ENCODE measurements at regions not wholly inside any gene's neighbourhood (a gene's known extent, or its start where the extent isn't known, plus 50 kb on each side); places are given as distances from the start of the nearest gene placed in this dataset.
A peak's percentile ranks its signal among the peaks of the same experiment; 100 is the strongest.

- Histone ChIP-seq H3F3A (replicated peaks; ENCODE audit: insufficient read depth) (peaks cover 17% of the 10 kb centered on the region), H3K4me3 (ENCODE audit: low read depth in 2 of 2, low read length in 1 of 2) (no peak overlapping the region), H3K4me2 (no peak overlapping the region), H3K27ac (ENCODE audit: low read depth in 2 of 2, low read length in 1 of 2) (peak overlapping the region in 1 of 2 experiments; percentile 54; a peak in 3 of 4 replicates), H4K20me1 (ENCODE audit: insufficient read depth) (no peaks in the 10 kb centered on the region), H3K9ac (no peak overlapping the region), H3K9me3 (no peaks in the 10 kb centered on the region), H3K4me1 (ENCODE audit: control insufficient read depth in 1 of 2, insufficient read depth in 2 of 2, low read depth in 1 of 2, low read length in 1 of 2) (peaks cover 0 to 3% of the 10 kb centered on the region in 2 experiments; a peak in 2 of 4 replicates), H3K9me2 (no peaks in the 10 kb centered on the region), H3K27me3 (ENCODE audit: insufficient read depth) (no peaks in the 10 kb centered on the region), H3K36me3 (replicated peaks in 1 of 2; ENCODE audit: control insufficient read depth in 1 of 2, insufficient read depth in 2 of 2, low read length in 1 of 2) (no peaks in the 10 kb centered on the region), H2AFZ (ENCODE audit: low read depth) (no peak overlapping the region), H3K79me2 (ENCODE audit: insufficient read depth) (no peaks in the 10 kb centered on the region)
- DNase-seq, result no peak
- ChIA-PET POLR2A (no interaction called here), CTCF (no interaction called here)
- no peak for TF ChIP-seq CHD2 (IDR thresholded peaks at IDR 0.05; ENCODE audit: low read length, partially characterized antibody)
- TF ChIP-seq FOSL2 (IDR thresholded peaks at IDR 0.05; ENCODE audit: borderline replicate concordance, low read depth), result no peak
- TF ChIP-seq EZH2phosphoT487 (IDR thresholded peaks at IDR 0.05; ENCODE audit: borderline replicate concordance, low read depth), result no peak
- TF ChIP-seq NFIC (IDR thresholded peaks at IDR 0.05; ENCODE audit: borderline replicate concordance), result no peak
These were observed 141.1 kb upstream of the NAV3 start for GRCh38 chr12:77689510-77690086.

DNA sequence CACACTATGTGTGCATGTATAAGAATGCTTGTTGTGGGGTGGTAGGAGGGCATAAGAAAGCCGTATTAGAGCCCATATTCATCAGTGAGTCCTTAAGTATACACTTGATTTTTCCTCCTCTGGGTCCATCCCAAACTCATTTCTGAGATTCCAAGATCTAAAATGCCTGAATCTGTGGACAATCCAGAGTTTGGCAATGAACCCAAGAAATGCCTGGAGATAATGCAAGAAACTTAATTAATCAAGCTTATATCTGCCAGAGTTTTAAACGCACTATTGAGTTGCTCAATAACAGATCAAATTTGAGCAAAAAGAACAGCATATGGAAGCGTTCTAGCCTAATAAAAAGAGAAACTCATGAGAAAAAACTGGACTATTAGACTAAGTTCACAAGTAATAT, 143.4 kb upstream of the NAV3 start:
- CTCF ChIA-PET, result no interaction called here
- Histone ChIP-seq H3K79me2 (ENCODE audit: insufficient read depth) (no peaks in the 10 kb centered on the region), H3K27ac (ENCODE audit: low read depth in 2 of 2, low read length in 1 of 2) (peak overlapping the region; percentile 6 to 55; a peak in 1 of 4 replicates), H3F3A (replicated peaks; ENCODE audit: insufficient read depth) (peaks cover 17% of the 10 kb centered on the region), H3K36me3 (replicated peaks in 1 of 2; ENCODE audit: control insufficient read depth in 1 of 2, insufficient read depth in 2 of 2, low read length in 1 of 2) (no peaks in the 10 kb centered on the region), H3K9me3 (no peaks in the 10 kb centered on the region), H3K9ac (no peak overlapping the region), H3K27me3 (ENCODE audit: insufficient read depth) (no peaks in the 10 kb centered on the region), H4K20me1 (ENCODE audit: insufficient read depth) (no peaks in the 10 kb centered on the region), H3K4me1 (ENCODE audit: control insufficient read depth in 1 of 2, insufficient read depth in 2 of 2, low read depth in 1 of 2, low read length in 1 of 2) (peaks cover 0 to 5% of the 10 kb centered on the region in 2 experiments; a peak in 2 of 4 replicates), H3K4me3 (ENCODE audit: low read depth in 2 of 2, low read length in 1 of 2) (no peak overlapping the region), H3K9me2 (no peaks in the 10 kb centered on the region), H3K4me2 (peak overlapping the region; percentile 15), H2AFZ (ENCODE audit: low read depth) (no peak overlapping the region; the same call in 1 of the 2 replicates)
- POLR2A ChIA-PET, result no interaction called here
- no peak for DNase-seq
- TF ChIP-seq FOXJ3 (CRISPR knock-in tag; IDR thresholded peaks at IDR 0.05), result no peak
- TF ChIP-seq, protein P1, sequence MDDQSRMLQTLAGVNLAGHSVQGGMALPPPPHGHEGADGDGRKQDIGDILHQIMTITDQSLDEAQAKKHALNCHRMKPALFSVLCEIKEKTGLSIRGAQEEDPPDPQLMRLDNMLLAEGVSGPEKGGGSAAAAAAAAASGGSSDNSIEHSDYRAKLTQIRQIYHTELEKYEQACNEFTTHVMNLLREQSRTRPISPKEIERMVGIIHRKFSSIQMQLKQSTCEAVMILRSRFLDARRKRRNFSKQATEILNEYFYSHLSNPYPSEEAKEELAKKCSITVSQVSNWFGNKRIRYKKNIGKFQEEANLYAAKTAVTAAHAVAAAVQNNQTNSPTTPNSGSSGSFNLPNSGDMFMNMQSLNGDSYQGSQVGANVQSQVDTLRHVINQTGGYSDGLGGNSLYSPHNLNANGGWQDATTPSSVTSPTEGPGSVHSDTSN (IDR thresholded peaks at IDR 0.05), result no peak
- WGBS (ENCODE audit: low lambda C conversion rate), result 45% methylated on average over 3 of the region's 3 CpGs

DNA sequence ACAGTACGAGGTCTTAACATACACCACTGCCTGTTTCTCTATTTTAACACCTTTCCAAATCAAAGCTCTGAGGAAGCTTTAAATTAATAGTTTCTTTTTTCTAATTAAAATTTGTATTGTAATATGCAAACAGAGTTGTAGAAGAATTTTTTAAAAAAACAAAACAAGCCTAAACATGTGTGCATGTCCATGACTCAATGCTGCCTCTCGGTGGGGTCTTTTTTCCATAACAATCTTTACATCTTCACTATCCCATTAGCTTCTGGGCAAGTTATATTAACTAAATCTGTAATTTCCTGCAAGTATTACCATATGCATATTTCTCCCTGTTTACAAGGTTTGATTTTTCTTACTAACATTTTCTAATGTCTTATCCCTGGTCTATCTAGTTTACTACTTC, 143.9 kb upstream of the NAV3 start:
- ChIA-PET CTCF (no interaction called here), POLR2A (no interaction called here)
- Histone ChIP-seq H3K4me3 (ENCODE audit: low read depth in 2 of 2, low read length in 1 of 2) (no peak overlapping the region), H3K9me3 (no peaks in the 10 kb centered on the region), H3K9me2 (no peaks in the 10 kb centered on the region), H3K36me3 (replicated peaks in 1 of 2; ENCODE audit: control insufficient read depth in 1 of 2, insufficient read depth in 2 of 2, low read length in 1 of 2) (no peaks in the 10 kb centered on the region), H3K9ac (no peak overlapping the region), H3K27me3 (ENCODE audit: insufficient read depth) (no peaks in the 10 kb centered on the region), H3K79me2 (ENCODE audit: insufficient read depth) (no peaks in the 10 kb centered on the region), H2AFZ (ENCODE audit: low read depth) (no peak overlapping the region; the same call in 1 of the 2 replicates), H3K4me1 (ENCODE audit: control insufficient read depth in 1 of 2, insufficient read depth in 2 of 2, low read depth in 1 of 2, low read length in 1 of 2) (peaks cover 0 to 5% of the 10 kb centered on the region in 2 experiments; a peak in 2 of 4 replicates), H3F3A (replicated peaks; ENCODE audit: insufficient read depth) (peaks cover 17% of the 10 kb centered on the region), H4K20me1 (ENCODE audit: insufficient read depth) (no peaks in the 10 kb centered on the region), H3K4me2 (peak overlapping the region; percentile 15), H3K27ac (ENCODE audit: low read depth in 2 of 2, low read length in 1 of 2) (peak overlapping the region; percentile 6 to 55; a peak in 3 of 4 replicates)
- no peak for TF ChIP-seq USF2 (IDR thresholded peaks at IDR 0.05; ENCODE audit: borderline replicate concordance, low read depth, low read length)
- TF ChIP-seq RAD21 (IDR thresholded peaks at IDR 0.05; ENCODE audit: low read length), result peak; percentile 48
- TF ChIP-seq, protein P2, sequence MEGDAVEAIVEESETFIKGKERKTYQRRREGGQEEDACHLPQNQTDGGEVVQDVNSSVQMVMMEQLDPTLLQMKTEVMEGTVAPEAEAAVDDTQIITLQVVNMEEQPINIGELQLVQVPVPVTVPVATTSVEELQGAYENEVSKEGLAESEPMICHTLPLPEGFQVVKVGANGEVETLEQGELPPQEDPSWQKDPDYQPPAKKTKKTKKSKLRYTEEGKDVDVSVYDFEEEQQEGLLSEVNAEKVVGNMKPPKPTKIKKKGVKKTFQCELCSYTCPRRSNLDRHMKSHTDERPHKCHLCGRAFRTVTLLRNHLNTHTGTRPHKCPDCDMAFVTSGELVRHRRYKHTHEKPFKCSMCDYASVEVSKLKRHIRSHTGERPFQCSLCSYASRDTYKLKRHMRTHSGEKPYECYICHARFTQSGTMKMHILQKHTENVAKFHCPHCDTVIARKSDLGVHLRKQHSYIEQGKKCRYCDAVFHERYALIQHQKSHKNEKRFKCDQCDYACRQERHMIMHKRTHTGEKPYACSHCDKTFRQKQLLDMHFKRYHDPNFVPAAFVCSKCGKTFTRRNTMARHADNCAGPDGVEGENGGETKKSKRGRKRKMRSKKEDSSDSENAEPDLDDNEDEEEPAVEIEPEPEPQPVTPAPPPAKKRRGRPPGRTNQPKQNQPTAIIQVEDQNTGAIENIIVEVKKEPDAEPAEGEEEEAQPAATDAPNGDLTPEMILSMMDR (IDR thresholded peaks at IDR 0.05), result peak; percentile 61
- 0 out of 2 replicates have a peak, but pooled peaks have one; percentile 5 for TF ChIP-seq TCF12 (IDR thresholded peaks at IDR 0.05)
- 38% methylated on average over 2 of the region's 2 CpGs for WGBS (ENCODE audit: low lambda C conversion rate)
- no peak for DNase-seq
